ENCODE measurements at regions not wholly inside any gene's neighbourhood (a gene's known extent, or its start where the extent isn't known, plus 50 kb on each side); places are given as distances from the start of the nearest gene placed in this dataset.

DNA sequence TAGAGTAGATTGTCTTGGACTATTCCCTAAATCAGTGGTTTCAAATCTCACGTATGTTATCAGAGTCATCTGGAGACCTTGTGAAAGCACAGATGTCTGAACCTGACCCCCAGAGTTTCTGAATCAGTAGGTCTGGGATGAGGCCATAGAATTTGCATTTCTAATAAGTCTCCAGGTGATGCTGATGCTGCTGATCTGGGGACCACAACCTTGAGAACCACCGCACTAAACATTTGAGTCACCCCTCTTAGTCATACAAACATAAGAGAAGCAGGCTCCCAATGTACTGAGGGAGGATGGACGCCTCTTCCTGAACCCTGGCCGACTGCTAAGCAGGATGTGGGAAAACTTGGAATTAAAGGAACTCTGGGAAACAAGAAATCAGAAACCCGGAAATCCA lies 187.8 kb upstream of the PRDM1 start:
- H3K27me3 Mint-ChIP-seq: peaks cover 8% of the 10 kb centered on the region
- H3K9ac ChIP-seq (ENCODE audit: low read length): no peak overlapping the region
- H3K27me3 ChIP-seq (replicated peaks in 1 of 4; ENCODE audit: control extremely low read depth in 1 of 4, control insufficient read depth in 3 of 4, insufficient read depth in 4 of 4, low read length in 3 of 4): peaks cover 0 to 5% (median 0%) of the 10 kb centered on the region in 4 experiments
- H3K27ac ChIP-seq (ENCODE audit: low read length in 2 of 2): no peak overlapping the region
- H3K4me2 ChIP-seq (replicated peaks; ENCODE audit: low read depth, low read length, poor library complexity, severe bottlenecking): no peak overlapping the region
- H3K36me3 ChIP-seq (replicated peaks in 1 of 2; ENCODE audit: control extremely low read depth in 1 of 2, control insufficient read depth in 1 of 2, extremely low read depth in 1 of 2, insufficient read depth in 2 of 2, low read length in 1 of 2): no peaks in the 10 kb centered on the region
- H3K9me3 ChIP-seq (ENCODE audit: control extremely low read depth in 1 of 3, control insufficient read depth in 2 of 3, insufficient read depth in 1 of 3, low read length in 2 of 3): no peaks in the 10 kb centered on the region
- H3K79me2 ChIP-seq (ENCODE audit: control insufficient read depth, insufficient read depth, low read length): no peaks in the 10 kb centered on the region
- H3K9me3 Mint-ChIP-seq (ENCODE audit: insufficient read depth): no peaks in the 10 kb centered on the region
- peaks cover 13 to 19% of the 10 kb centered on the region in 2 donors for H3K4me1 ChIP-seq (ENCODE audit: control insufficient read depth in 2 of 2, insufficient read depth in 2 of 2, low read length in 2 of 2)
- ChIA-PET CTCF (no interaction called here), POLR2A (no interaction called here)
- intact Hi-C loops (cut with micrococcal nuclease): no loop called here
- no peak overlapping the region for H2AFZ ChIP-seq (ENCODE audit: insufficient read depth, low read depth, low read length, poor library complexity, severe bottlenecking)
- WGBS (ENCODE audit: insufficient coverage): no CpG with 5 or more reads among the region's 5 CpGs
- no peak overlapping the region for H3K27ac Mint-ChIP-seq
- H4K20me1 ChIP-seq (ENCODE audit: control insufficient read depth, insufficient read depth, low read length, poor library complexity, severe bottlenecking): no peaks in the 10 kb centered on the region
- no peak overlapping the region for H3K4me3 Mint-ChIP-seq
- ATAC-seq (ENCODE audit: low read depth) (no peak), DNase-seq (no peak)
- TF ChIP-seq EZH2 (IDR thresholded peaks at IDR 0.05; ENCODE audit: borderline replicate concordance, insufficient read depth, low read depth, low read length, poor library complexity, severe bottlenecking): no peak
- TF ChIP-seq, protein P1, sequence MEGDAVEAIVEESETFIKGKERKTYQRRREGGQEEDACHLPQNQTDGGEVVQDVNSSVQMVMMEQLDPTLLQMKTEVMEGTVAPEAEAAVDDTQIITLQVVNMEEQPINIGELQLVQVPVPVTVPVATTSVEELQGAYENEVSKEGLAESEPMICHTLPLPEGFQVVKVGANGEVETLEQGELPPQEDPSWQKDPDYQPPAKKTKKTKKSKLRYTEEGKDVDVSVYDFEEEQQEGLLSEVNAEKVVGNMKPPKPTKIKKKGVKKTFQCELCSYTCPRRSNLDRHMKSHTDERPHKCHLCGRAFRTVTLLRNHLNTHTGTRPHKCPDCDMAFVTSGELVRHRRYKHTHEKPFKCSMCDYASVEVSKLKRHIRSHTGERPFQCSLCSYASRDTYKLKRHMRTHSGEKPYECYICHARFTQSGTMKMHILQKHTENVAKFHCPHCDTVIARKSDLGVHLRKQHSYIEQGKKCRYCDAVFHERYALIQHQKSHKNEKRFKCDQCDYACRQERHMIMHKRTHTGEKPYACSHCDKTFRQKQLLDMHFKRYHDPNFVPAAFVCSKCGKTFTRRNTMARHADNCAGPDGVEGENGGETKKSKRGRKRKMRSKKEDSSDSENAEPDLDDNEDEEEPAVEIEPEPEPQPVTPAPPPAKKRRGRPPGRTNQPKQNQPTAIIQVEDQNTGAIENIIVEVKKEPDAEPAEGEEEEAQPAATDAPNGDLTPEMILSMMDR (IDR thresholded peaks at IDR 0.05): no peak
- no peak overlapping the region for H3K4me3 ChIP-seq (ENCODE audit: control extremely low read depth in 1 of 5, extremely low read depth in 1 of 5, insufficient read depth in 1 of 5, low read depth in 2 of 5, low read length in 4 of 5)
- peaks cover 16% of the 10 kb centered on the region for H3K4me1 Mint-ChIP-seq

- POLR2A ChIA-PET: no interaction called here
- Mint-ChIP-seq H3K4me1 (peaks cover 25% of the 10 kb centered on the region), H3K27me3 (peaks cover 8% of the 10 kb centered on the region), H3K4me3 (no peak overlapping the region), H3K27ac (no peak overlapping the region), H3K9me3 (ENCODE audit: insufficient read depth) (no peaks in the 10 kb centered on the region)
- Histone ChIP-seq H3K4me2 (replicated peaks; ENCODE audit: low read depth, low read length, poor library complexity, severe bottlenecking) (no peak overlapping the region), H3K79me2 (ENCODE audit: control insufficient read depth, insufficient read depth, low read length) (no peaks in the 10 kb centered on the region), H3K4me3 (ENCODE audit: control extremely low read depth in 1 of 5, extremely low read depth in 1 of 5, insufficient read depth in 1 of 5, low read depth in 2 of 5, low read length in 4 of 5) (no peak overlapping the region), H3K9me3 (ENCODE audit: control extremely low read depth in 1 of 3, control insufficient read depth in 2 of 3, insufficient read depth in 1 of 3, low read length in 2 of 3) (no peaks in the 10 kb centered on the region), H3K4me1 (ENCODE audit: control insufficient read depth in 2 of 2, insufficient read depth in 2 of 2, low read length in 2 of 2) (peaks cover 20 to 26% of the 10 kb centered on the region in 2 donors), H3K27me3 (replicated peaks in 1 of 4; ENCODE audit: control extremely low read depth in 1 of 4, control insufficient read depth in 3 of 4, insufficient read depth in 4 of 4, low read length in 3 of 4) (peaks cover 0 to 5% (median 0%) of the 10 kb centered on the region in 4 experiments), H3K27ac (ENCODE audit: low read length in 2 of 2) (no peak overlapping the region), H4K20me1 (ENCODE audit: control insufficient read depth, insufficient read depth, low read length, poor library complexity, severe bottlenecking) (no peaks in the 10 kb centered on the region), H2AFZ (ENCODE audit: insufficient read depth, low read depth, low read length, poor library complexity, severe bottlenecking) (no peak overlapping the region), H3K9ac (ENCODE audit: low read length) (no peak overlapping the region), H3K36me3 (replicated peaks in 1 of 2; ENCODE audit: control extremely low read depth in 1 of 2, control insufficient read depth in 1 of 2, extremely low read depth in 1 of 2, insufficient read depth in 2 of 2, low read length in 1 of 2) (no peaks in the 10 kb centered on the region)
- no peak for DNase-seq
- intact Hi-C loops (cut with micrococcal nuclease): no loop called here
- no peak for TF ChIP-seq EZH2 (IDR thresholded peaks at IDR 0.05; ENCODE audit: borderline replicate concordance, insufficient read depth, low read depth, low read length, poor library complexity, severe bottlenecking)
- TF ChIP-seq, protein P1 (IDR thresholded peaks at IDR 0.05): no peak
- no peak for ATAC-seq (ENCODE audit: low read depth)
- CTCF ChIA-PET: no interaction called here
- WGBS (ENCODE audit: insufficient coverage): 94% methylated on average over 1 of the region's 1 CpG
Measured at GRCh38 chr6:105897131-105897530, 189.0 kb upstream of the PRDM1 start.
